K562 (cell line): ENCODE measurements at regions not wholly inside any gene's neighbourhood (a gene's known extent, or its start where the extent isn't known, plus 50 kb on each side); places are given as distances from the start of the nearest gene placed in this dataset.

Experiments used
- IFI16 ChIP-seq: fragments of 250-450 bp; sonication (Bioruptor Pico); IDR thresholded peaks from 2 replicates; pipeline ENCODE4 v2.1.2; 2022; ENCODE audit warnings: mild to moderate bottlenecking, inconsistent platforms
- JUNB ChIP-seq: fragments of 450-650 bp; formaldehyde crosslinking; conservative IDR thresholded peaks from 2 replicates; pipeline ENCODE4 v1.4.0; 2020; ENCODE audit warnings: mild to moderate bottlenecking
- POLR2A ChIP-seq: fragments of 450-650 bp; conservative IDR thresholded peaks from 2 replicates; pipeline ENCODE4 v1.6.1; 2016
- SMAD3 ChIP-seq: fragments of 450-650 bp; formaldehyde crosslinking; conservative IDR thresholded peaks from 2 replicates; pipeline ENCODE4 v1.4.0; 2020; ENCODE audit warnings: mild to moderate bottlenecking
- TF ChIP-seq, protein P1 (sequence below), 3 experiments: IDR thresholded peaks in 2 of 3; conservative IDR thresholded peaks in 1 of 3; 2 replicates each; pipeline ENCODE4 v1.5.1; 2011 to 2012; ENCODE audit warnings: low read length in 3 of 3, mild to moderate bottlenecking in 3 of 3, control low read depth in 2 of 3, improper control_type of control experiment in 1 of 3, inconsistent platforms in 1 of 3, low read depth in 1 of 3, mixed read lengths in 1 of 3, moderate library complexity in 1 of 3; ENCODE audit not compliant: insufficient read depth in 2 of 3

DNA sequence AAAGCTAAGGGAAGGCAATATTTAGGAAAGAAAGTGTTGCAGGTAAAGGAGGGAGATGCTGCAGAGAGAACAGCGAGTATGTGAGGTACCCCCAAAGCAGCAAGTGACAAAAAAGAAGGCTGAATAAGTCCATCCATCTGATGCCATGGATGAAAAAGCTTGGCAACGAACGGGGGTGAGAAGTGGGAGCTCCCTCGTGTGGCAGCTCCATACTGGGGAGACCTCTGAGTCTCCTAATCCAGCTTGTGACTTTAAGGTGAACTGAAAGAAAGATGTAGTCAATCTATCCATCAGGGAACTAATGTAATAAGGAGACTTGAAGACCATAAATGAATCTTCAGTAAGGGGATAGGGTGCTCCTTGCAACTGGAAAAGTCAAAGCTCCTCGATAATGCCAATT lies 156.6 kb downstream of the OTOR start:
- TF ChIP-seq SMAD3 (no peak), POLR2A (no peak), IFI16 (no peak), JUNB (CRISPR knock-in tag) (no peak)
- TF ChIP-seq, protein P1, sequence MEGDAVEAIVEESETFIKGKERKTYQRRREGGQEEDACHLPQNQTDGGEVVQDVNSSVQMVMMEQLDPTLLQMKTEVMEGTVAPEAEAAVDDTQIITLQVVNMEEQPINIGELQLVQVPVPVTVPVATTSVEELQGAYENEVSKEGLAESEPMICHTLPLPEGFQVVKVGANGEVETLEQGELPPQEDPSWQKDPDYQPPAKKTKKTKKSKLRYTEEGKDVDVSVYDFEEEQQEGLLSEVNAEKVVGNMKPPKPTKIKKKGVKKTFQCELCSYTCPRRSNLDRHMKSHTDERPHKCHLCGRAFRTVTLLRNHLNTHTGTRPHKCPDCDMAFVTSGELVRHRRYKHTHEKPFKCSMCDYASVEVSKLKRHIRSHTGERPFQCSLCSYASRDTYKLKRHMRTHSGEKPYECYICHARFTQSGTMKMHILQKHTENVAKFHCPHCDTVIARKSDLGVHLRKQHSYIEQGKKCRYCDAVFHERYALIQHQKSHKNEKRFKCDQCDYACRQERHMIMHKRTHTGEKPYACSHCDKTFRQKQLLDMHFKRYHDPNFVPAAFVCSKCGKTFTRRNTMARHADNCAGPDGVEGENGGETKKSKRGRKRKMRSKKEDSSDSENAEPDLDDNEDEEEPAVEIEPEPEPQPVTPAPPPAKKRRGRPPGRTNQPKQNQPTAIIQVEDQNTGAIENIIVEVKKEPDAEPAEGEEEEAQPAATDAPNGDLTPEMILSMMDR (IDR thresholded peaks at IDR 0.05 in 2 of 3, conservative IDR thresholded peaks at IDR 0.05 in 1 of 3; ENCODE audit: insufficient read depth in 2 of 3, low read depth in 1 of 3, low read length in 3 of 3): no peak
